Activated gamma-delta T cell treated with anti-CD3 and anti-CD28 coated beads, Interleukin-2, amount 50 U/mL, for 16 hours (primary cell): ENCODE measurements at regions not wholly inside any gene's neighbourhood (a gene's known extent, or its start where the extent isn't known, plus 50 kb on each side); places are given as distances from the start of the nearest gene placed in this dataset.
"Not testable (repeated sequence)": the region's sequence is repeated elsewhere in the genome, so short reads cannot be mapped to it uniquely, and the experiment has no call there.

Experiments used
- DNase-seq: peaks from one replicate; pipeline ENCODE4 v3.0.0-alpha.2; 2020; ENCODE audit warnings: low read depth

DNA sequence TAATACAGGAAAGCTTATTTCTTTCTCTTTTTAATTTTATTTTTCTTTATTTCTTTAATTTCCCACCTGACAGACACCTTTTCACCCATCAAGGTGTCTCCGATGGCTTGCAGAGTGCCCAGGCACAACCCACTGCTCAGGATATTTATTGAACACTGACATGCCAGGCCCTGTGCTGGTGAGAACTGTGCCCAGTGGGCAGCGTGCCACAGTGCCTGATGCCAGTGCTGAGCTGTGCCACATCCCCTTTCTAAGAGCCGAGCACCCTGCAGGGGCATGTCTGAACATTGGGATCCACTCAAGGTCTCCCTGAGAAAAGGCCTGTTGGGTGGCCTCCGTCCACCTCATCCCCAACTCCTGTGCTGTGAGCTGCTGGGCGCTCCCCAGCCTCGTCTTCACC, 158.6 kb upstream of the RAB6C start:
- no peak for DNase-seq

DNA sequence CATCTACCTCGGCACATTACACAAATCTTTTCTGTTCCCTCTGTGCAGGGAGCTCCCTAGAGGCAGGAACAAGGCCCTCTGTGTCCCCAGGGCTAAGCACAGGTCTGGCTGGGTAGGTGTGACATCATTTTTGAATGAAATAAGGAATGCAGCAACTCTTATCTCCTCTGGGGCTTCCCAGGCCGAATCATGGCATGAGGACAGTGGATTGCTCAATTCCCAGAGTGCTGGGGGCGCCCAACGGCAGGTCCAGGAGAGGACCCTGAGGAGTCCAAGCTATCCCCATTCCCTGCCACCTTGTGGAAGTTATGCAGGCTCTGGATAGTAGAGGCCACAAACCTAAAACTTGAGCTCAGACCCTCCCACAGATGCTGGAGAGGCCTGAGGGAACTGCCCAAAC, 158.0 kb upstream of the RAB6C start:
- no peak for DNase-seq

DNA sequence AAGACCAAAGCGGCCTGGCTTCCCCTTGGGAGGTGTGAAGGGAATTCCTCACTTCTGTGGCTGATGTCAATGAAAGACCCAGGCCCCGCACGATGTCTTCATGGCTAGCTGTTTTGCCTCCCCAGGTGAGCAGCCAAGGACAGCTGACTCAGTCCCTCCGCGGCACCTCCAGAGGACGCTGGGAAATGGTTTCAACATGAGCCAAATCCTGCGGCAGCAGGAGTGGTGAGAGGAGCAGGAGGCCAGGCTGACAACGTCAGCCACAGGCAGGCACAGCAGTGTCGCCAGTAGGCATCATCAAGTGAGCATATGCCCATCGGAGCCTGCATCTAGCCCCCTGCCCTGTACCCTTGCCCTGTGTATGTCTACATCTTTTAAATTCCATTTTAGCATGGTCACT, 156.4 kb upstream of the RAB6C start:
- no peak for DNase-seq

DNA sequence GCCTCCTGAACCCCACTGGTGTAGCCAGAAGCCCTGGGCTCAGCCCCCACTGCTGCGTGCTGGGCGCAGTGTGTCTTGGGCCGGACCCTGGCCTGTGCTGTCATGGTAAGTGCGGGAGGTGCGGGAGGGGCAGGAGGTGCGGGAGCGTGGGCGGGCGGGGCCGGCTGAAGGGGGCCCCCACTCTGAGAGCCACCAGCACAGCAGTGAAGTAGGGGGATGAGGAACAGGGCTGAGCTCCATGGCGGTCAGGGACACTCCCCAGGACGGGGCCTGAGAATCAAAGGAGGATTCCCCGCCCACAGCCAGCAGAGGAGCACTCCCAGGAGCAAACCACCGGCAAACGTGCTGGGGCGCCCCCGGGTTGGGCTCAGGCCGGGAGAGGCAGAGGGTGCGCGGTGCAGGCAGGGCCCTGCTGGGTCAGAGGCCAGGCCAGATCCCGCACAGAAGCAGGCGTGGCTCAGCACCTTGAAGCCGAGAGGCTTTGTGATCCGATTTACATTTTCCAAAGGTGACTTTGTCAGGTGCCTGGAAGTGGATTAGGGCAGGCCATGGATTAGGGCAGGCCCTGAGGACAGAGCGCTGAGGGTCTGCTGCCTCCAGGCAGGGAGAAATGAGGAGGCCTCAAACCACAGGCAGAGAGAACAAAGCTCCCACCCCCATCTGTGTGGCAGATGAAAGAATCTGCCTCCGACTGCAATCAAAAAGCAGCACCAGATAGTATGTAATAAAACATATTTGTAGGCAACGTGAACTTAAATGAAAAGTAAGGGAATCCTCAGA, 152.0 kb upstream of the RAB6C start:
- no peak for DNase-seq

DNA sequence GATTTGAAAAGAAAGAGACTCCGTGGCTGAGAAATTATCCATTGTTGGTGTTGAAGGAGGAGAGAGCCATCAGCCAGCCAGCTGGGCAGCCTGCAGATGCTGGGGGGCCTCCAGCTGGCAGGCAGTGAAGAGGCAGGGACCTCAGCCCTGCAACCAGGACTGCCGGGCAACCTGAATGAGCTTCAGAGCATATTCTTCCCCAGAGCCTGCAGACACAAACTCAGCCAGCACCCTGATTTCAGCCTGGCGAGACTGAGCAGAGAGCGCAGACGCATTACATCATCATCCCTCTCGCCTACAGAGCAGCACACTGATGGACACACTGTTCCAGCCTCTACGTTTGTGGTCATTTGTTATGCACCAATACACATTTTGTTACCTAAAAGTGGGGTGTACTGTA, 150.7 kb upstream of the RAB6C start:
- DNase-seq = no peak

DNA sequence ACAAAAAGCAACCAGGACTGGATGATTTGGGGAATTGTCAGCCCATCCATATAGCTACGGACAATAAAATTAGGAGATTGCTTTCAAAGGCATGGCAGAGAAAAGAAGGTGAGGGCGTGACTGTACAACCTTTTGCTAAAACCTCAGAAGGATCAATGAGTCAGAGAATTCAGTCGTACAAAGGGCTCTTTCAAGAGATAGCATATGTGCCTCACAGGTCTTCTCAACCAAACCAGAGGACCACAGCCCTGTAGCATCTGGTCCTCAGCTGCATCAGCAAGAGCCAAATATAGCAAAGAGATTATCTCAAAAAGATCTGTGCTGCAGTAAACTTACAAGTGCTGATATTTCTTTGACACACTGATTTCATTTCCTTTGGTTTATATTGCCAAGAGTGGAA, 149.9 kb upstream of the RAB6C start:
- DNase-seq = no peak

DNA sequence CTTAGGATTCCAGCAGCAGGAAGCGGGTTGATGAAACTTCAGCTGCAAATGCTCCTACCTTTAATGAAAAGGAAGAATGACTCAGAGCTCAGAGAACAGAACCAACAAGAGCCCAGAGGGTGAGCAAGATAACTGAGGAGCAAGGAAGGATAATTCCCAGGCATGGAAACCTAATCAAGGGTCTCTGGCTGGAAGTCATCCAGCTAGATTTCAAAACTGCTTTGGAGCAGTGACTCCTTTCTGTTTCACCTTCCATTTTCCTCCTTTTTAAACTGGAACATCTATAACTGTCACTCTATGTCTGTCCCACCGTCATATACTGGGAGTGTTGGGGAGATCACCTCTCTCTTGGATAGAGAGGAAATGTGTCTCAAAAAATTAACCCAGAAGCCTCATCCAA, 148.4 kb upstream of the RAB6C start:
- no peak for DNase-seq

DNA sequence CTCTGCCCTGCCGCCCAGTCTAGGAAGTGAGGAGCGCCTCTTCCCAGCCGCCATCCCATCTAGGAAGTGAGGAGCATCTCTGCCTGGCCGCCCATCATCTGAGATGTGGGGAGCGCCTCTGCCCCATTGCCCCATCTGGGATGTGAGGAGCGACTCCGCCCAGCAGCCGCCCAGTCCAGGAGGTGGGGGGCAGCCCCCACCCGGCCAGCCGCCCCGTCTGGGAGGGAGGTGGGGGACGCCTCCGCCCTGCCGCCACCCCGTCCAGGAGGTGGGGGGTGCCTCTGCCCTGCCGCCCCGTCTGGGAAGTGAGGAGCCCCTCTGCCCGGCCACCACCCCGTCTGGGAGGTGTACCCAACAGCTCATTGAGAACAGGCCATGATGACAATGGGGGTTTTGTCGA, 146.0 kb upstream of the RAB6C start:
- not testable (repeated sequence) for DNase-seq

DNA sequence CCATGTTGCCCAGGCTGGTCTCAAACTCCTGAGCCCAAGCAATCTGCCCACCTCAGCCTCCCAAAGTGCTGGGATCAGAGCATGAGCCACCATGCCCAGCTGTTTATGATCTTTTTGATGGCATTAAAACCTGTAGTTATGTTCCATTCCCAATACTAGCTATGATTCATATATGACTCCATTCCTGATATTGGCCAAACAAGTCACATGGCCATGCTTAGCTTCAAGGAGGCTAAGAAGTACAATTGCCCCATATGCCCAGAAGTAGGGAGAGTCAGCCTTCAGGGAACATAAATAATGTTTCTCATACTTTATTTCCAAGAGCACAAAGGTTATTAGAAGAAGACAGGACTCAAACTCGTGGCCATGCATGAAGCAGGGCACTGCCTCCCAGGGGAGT, 132.4 kb upstream of the RAB6C start:
- no peak for DNase-seq

DNA sequence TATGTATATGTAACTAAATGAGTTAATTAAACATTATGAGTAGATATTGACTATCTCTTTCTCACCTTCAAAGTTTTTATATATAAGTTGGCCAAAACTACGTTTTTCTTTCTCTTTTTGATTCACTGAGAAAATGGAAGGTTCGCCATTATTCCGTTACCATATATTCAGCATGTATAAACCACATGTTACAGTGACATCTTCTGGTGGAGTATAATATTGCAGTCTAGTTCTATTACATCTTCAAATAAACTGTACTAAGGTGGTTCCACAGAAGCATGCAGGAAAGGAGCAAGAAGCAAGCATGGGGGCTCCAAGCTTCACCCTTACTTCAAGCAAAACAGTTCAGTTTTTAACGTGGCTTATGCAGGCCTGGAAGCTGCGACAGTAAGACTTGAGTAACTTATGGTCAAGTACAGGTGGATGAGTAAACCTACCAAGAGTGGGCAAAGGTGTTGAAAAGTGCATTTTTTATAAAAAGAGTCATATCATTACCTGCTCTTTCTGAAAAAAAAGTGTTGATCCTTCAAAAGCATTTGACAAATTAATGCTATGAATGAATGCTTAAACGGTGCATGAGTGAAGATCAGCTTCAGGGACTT, 129.8 kb upstream of the RAB6C start:
- DNase-seq = no peak

DNA sequence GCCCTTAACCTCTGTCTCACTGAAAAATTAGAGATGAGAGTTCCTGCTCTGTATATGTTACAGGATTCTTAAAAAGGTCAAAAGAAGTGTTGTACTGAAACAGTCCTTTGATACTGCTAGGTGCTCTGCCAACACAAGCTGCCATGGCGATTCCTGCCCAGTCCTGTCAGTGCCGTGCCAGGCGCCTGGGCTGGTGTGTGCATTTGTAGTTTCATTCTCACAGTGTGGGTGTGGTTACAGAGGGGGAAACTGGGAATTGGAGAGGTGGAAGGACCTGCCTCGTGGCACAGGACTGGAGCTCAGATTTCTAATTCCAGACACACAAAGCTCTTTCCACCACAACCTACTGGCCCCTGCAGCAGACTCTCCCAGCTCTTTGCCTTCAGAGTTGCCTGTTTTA, 122.3 kb upstream of the RAB6C start:
- DNase-seq = no peak

DNA sequence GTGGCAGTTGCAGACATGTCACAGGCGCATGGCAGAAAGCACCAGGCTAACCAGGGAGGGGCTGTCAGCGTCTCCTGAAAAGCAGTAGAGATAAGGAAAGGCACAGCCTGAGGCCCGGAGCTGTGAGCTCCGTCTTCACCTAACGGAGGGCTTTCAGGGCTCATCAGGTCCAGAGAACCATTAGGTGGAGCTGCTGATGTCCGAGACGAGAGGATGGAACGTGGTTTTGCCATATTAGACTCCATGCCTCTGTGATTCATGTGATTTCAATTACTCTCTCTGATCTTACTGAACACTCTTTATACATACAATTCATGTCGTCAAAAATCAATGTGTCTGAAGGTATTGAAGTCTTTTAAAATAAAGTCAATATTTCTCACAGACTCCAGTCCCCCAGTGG, 120.3 kb upstream of the RAB6C start:
- no peak for DNase-seq

DNA sequence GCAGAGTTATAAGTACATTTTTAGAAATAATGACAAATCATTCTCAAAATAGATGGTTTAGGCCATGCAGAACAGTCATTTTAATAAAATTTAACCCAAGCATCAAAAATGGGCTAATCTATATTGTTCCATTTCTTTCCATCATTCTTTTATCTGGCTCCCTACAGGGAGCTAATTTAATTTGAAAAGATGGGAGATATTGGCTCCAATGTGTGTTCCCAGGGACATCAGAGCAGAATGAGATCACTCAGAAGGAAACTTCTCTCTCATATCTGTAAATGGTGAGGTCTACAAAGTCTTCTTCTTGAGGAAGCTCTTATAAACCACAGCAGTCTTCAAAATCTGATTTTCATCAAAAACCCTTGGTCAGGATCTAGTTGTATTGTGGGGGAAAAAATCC, 119.4 kb upstream of the RAB6C start:
- DNase-seq = no peak

DNA sequence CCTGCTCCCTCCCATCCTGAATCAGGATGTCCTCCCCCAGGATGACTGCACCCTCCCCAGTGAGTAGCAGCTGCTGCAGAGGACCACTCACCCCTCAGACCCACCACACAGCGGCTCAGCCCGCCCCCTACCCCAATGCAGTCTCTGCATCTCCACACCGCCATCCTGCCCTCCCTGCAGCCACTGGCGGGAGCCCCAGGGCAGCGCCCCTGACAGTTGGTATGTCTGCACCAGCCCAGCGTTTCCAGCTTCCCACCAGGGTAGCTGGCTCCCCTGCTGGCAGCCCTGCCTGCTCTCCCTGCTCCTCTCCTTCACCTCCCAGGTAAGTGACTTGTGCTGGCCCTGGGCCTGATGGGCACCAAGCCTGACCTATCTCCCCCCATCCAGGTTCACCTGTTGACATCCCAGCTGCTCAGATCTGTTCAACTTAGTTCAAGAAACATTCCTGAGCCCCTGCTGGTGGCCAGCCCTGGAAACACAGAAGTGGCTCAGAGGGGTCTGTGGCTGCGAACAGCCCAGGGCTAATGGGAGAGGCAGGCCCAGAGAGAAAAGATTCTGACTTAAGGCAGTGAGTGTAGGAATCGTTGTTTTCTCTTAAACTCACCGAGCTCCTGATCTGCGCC, 117.7 kb upstream of the RAB6C start:
- no peak for DNase-seq

DNA sequence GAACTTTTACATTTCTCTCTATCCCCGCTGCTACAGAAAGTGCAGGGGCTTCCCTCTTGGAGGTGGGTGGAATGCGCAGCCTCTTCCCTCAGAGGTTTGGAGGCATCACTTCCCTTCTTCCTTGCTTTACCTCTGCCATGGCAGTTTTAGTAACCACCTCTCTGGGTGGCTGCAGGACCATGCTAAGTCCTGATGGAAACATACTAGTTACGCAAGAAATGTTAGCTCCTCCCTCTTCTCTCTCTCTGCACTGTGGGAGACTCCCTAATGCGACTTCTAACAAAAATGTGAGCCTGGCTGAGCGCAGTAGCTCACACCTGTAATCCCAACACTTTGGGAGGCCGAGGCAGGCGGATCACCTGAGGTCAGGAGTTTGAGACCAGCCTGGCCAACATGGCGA, 116.8 kb upstream of the RAB6C start:
- no peak for DNase-seq

DNA sequence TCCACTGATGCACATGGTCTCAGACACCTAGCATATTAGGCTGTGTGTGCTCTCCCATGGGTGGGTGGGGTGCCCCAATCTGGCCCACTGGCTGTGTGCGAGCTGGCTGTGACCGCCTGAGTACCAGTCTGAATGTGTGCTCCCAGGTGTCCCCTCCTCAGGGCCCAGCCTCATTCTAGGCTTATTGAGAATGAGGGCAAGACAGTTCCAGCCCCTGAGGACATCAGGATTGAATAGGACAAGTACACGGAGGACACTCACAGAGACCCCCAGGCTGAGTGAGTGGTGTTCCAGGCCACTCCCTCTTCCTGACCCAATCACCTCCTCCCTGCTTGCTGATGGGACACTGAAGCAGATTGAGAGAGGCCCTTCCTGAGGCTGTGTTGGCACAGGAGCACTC, 116.1 kb upstream of the RAB6C start:
- no peak for DNase-seq

DNA sequence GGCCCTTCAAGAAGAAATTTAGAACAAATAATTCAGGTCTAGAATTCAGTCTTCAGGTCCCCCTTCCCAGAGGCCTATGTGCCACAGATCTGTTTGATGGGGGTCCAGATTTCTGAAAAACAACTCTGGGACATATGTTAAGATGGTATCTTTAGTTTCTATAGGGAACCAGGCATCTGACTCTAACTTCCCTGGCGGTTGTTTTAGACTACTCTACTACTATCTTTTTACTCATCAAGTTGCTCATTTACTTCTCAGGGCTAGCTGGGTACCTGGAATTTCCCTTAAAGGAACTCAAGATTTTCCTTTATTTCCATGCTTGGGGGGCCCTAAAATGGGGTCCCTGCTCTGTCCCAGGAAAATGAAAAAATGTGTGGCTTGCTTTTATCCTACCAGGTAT, 114.7 kb upstream of the RAB6C start:
- DNase-seq = no peak

DNA sequence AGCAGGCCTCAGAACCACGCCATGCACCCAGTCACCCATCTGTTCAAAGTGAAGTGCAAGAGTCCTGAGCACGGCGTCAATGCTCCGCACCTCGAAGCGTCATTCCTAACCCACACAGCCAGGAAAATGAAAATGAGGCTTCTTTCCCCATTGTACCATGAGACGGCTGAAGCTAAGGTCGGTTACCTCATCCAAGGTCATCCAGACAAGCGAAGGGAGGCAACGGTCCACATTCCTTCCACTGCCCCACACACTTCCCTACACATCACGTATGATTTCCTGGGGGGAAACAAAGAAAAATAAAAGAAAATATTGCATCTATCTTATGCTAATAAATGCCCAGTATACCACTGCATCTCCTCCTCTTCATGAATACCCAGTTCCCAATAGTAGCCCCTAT, 113.5 kb upstream of the RAB6C start:
- DNase-seq = no peak

DNA sequence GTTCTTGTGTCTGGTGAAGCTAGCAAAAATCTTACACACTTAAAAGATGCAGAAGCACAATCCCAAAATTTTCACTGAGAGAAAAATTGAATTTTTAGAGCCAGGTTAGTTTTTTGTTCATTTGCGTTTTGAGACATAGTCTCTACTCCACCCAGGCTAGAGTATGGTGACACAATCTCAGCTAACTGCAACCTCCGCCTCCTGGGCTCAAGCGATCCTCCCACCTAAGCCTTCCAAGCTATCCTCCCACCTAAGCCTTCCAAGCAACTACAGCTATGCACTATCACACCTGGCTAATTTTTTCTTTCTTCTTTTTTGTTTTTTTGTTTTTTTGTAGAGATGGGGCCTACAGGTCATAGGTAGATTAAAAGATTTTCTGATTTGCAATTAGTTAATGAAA, 113.1 kb upstream of the RAB6C start:
- DNase-seq = no peak

DNA sequence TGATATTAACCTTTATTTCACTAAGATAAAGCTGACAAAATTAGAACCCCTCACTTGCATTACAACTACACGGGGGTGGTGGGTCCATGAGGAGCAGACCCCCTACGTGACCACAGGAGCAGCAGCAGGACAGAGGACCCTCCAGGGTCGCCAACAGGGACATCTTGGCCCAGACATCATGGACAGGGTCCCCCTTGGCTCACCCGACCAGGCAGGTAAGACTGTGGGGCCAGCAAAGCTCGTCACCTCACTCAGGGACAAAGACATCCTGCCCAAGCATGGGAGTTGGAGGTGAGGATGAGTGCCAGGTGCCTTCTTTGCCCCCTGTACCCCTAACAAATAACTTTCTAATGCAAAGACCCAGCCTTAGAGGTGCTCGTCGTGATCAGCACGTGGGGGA, 111.3 kb upstream of the RAB6C start:
- no peak for DNase-seq

DNA sequence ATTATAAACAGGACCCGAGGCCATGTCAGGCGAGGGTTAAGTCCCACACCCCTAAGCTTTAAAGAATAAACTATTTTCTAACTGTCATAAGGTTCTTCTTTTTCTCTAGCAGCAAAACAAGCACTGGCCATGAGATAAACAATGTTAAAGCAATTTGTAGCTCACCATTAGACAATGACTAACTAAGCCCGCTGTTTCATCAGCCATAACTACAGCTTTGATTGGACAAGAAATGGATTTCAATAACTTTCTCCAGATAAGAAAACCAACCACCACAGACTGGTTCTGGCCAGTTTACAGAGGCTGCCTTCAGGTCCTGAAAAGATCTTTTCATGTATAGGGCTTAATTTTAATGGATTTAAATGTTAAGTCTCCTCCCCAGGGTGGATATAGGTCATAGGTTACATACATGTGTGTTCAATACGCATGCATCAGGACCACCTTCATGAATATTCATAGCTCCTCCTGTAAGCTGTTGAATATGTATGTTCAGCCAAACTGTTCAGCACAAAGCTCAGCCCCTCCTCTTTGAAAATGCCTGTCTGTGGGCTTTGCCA, 108.7 kb upstream of the RAB6C start:
- DNase-seq = no peak

DNA sequence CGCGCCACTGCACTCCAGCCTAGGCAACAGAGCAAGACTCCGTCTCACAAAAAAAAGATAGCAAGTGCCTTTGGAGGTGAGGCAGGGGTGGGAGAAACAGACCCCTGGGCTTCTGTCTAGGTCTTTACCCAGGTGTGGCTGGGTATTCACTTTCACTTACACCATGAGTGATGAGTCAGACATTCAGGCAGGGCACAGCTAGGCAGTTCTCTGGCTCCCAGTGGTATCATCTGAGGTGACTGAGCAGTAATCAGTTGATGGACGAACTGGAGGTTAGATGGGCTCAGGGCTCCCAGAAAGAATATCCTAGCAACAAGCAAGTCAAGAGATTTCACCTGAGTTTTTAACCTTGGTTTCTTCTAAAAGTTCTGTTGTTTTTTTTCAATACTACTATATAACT, 107.0 kb upstream of the RAB6C start:
- DNase-seq = no peak

DNA sequence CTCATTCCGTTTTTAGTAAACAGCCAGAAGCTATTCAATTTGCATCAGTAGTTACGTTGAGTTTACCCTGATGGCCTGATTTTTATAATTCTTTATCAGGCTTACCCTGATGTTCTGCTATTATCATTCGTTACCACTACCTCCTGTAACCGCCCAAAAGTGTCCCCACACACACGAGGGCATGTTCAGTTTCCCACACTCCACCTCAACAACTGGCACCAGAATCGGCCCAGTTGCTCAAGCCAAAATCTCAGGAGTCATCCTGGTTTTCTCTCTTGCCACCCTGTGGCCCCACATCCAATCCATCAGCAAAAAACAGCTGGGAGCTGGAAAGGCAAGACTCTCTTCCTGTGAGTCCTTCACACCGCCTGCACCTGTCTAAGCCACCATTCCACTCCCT, 102.9 kb upstream of the RAB6C start:
- no peak for DNase-seq
